Inflammatory macrophage (primary cell): ENCODE measurements at regions not wholly inside any gene's neighbourhood (a gene's known extent, or its start where the extent isn't known, plus 50 kb on each side); places are given as distances from the start of the nearest gene placed in this dataset.
"Not testable (repeated sequence)": the region's sequence is repeated elsewhere in the genome, so short reads cannot be mapped to it uniquely, and the experiment has no call there.

ENCODE experiments used
- DNase-seq, 2 donors: peaks; one replicate each; pipeline ENCODE4 v3.0.0-alpha.2; 2020 to 2022

DNA sequence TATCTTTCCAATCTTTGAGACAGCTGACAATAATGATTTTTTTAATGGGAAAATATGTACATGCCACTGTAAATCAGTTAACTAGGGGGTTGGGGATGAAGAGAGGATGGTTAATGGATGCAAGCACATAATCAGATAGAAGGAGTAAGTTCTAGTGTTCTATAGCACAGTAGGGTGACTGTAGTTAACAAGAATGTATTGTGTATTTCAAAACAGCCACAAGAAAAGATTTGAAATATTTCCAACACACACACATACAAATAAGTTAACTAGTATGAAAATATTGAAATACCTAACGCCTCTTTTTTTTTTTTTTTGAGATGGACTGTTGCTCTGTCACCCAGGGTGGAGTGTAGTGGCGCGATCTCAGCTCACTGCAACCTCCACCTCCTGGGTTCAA lies 153.4 kb upstream of the SALL4 start:
- no peak for DNase-seq

DNA sequence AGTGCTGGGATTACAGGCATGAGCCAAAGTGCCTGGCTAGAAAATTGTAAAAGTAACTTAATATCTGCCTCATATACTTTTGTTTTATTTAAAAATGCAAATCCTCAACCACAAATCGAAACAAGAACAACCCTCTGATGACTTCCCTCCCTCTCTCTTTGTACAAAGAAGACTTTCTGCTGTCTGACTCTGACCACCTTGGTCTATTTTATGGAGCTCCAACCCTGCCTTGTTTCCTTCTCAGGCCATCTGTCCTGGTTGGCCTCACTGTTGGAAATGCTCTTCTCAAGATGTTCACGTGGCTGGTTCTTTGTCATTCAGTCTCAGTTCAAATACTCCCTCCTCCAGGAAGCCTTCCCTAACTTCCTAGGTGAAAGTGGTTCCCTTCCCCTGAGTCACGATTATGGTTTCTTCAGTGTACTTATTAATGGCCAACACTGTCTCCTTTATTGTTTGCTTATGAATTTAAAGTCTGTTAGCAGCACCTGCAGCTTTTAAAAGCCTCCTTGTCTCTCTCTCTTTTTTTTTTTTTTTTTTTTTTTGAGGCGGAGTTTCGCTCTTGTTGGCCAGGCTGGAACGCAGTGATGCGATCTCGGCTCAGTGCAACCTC lies 151.5 kb upstream of the SALL4 start:
- DNase-seq, result no peak

DNA sequence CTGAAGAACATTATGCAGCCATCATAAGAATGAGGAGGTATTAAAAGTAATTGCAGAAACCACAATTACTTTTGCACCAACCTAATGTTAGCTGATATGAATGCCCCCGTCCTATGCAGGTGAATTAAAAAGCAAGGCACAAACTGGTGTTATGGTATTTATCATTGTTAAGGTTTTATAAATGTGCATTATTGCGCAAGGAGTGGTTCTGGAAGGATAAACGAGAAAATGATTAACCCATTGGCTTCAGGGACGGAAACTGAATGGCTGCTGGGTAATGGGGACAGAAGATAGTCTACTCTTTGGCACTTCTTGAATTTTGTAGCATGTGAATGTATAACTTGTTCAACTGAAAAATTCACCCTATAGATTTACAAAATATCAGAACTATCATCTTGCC lies 148.6 kb upstream of the SALL4 start:
- no peak for DNase-seq

DNA sequence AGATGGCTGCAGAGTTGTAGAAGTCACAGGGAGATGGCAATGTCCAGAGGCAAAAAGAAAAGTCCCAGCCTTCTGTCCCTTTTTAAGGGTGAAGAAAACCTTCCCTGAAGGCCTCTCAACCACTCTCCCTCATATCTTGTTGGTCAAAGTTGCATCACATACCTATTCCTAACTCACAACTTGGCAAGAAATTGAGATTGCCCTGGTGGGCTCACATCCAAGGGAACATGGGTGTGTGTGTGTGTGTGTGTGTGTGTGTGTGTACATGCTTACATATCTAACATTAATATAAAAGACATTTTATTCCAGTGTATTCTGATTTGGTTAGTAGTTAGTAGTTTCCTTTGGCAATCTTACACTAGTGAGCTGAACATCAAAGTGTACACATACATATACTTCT lies 144.3 kb upstream of the SALL4 start:
- DNase-seq, result no peak

DNA sequence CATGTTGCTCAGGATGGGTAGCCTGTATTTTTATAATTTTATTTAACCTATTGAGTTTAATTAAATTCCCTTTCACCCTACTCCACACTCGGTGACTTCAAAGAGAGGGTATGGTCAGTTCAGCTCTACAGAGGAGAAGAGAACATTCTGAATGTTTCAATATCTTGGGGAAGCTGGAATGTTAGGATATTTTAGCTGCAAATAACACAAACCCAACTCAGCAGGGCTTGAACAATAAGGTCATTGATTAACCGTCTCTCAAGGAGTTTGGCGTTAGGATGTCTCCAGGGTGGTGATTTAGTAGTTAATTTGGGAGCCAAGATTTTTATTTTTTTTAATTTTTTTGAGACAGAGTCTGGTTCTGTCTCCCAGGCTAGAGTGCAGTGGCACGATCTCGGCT lies 143.6 kb upstream of the SALL4 start:
- no peak for DNase-seq

DNA sequence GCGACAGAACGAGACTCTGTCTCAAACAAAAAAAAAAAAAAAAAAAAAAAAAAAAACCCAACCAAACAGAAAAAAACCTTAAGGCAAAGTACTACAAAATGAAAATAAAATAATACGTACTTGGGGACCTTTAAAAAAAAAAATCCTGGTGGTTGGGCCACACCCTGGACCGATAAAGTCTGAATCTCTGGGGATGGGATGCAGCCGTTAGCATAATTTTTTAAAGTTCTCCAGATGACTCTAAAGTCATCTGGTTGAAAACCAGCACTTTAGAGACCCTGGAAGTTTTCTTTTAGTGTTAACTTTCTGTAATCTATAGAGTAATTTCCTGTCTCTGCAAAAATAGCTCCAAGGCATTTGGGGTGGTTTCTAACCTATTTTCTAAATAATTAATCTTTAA lies 142.9 kb upstream of the SALL4 start:
- DNase-seq, result no peak

DNA sequence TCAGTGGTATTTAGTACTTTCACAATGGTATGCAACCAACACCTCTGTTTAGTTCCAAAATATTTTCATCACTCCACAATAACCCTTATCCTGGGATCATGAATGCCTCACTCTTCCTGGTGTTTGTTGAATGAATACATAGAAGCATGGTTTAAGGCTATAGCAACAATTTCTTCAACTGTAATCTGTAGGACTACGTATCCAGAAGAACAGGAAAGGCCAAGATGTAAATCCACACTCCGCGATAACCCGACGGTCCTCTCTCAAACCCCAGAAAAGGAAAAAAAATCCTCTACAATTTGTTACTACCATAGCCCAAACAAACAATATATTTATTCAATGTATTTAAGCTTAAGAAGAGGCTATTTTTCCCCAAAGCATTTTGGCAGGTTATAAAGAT lies 141.4 kb upstream of the SALL4 start:
- no peak for DNase-seq

DNA sequence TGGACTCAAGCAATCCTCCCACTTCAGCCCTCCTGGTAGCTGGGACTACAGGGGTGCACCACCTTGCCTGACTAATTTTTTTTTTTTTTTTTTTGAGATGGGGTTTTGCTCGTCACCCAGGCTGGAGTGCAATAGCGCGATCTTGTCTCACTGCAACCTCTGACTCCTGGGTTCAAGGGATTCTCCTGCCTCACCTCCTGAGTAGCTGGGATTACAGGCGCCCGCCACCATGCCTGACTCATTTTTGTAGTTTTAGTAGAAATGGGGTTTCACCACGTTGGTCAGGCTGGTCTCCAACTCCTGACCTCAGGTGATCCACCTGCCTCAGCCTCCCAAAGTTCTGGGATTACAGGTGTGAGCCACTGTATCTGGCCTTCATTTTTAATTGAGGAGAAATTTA lies 141.0 kb upstream of the SALL4 start:
- not testable (repeated sequence) for DNase-seq

DNA sequence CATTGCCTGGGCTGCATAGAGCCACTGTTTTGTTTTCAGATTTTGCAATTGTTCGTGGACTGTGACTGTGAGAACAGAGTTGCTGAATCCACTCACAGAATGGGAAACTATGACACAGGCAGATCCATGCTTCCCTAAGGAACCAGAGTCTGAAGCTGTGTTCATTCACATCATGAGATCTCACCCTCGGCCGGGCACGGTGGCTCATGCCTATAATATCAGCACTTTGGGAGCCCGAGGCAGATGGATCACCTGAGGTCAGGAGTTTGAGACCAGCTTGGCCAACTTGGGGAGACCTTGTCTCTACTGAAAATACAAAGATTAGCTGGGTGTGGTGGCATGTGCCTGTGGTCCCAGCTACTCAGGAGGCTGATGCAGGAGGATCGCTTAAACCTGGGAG lies 139.2 kb upstream of the SALL4 start:
- no peak for DNase-seq

DNA sequence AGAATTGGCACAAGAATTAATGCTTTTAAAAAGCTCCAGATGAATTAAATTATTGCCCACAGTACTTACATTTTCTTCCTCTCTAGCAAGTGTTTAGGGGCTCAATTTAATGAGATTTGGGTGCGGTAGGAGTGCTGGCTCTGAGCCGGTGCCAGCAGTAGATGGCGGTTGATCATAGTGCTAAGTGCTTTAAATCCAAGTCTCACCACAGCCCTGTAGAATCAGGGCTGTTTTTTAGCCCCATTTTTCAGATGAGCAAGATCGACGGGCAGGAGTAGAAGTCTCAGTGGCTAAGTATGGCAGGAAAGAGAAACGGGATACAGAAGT lies 136.9 kb upstream of the SALL4 start:
- DNase-seq, result no peak

DNA sequence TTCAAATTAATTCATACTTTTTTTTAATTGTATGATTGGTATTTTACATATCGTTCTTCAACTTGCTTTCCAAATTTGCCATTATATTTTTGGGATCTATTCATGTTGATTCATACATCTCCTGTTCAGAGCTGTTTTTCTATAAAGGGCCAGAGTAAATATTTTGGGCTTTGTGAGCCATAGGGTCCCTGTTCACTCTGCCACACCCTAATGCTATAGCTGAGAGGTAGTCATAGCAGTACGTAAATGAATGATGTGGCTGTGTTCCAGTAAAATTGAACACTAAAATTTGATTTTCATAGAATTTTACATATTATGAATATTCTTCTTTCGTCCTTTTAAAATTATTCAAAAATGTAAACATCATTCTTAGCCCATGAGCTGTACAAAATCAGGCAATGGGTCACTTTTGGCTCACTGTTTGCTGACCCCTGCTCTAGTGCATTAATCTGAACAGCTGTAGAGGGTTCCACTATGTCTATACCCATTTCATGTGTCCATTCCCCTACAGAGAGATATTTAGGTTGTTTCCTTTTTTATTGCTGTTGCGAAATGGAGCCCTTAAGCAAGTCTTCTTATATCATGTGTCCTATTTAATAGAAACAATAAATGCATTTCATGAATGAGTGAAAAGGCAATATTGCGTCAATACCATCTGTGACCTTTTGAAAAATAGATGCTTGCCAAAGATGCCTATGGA lies 136.4 kb upstream of the SALL4 start:
- DNase-seq, result peak; percentile 2 to 36

DNA sequence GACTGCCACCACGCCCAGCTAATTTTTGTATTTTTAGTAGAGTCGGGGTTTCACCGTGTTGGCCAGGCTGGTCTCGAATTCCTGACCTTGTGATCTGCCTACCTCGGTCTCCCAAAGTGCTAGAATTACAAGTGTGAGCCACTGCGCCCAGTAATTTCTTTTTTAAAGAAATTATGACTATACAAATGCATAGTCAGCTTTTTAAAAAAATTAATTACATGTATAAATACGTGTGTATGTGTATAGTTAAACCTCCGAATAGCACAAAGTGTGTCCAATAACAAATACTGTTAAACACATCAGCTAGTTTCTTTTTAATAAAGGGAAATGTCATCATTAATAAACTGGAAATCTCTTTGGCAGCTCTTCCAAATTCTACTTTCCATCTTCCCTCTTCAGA lies 135.5 kb upstream of the SALL4 start:
- DNase-seq, result no peak

DNA sequence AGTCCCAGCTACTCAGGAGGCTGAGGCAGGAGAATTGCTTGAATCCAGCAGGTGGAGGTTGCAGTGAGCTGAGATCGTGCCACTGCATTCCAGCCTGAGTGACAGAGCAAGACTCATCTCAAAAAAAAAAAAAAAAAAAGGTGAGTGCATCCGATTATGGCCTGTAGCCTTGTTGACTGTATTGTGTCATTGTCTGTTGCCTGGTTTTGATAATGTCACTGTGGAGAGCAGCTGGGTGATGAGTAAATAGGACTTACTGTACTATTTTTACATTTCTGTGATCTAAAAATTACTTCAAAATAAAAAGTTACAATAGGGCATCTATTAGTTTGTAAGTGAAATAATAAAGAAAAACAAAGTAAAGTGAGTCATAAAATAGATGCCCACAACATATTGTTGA lies 134.1 kb upstream of the SALL4 start:
- no peak for DNase-seq

DNA sequence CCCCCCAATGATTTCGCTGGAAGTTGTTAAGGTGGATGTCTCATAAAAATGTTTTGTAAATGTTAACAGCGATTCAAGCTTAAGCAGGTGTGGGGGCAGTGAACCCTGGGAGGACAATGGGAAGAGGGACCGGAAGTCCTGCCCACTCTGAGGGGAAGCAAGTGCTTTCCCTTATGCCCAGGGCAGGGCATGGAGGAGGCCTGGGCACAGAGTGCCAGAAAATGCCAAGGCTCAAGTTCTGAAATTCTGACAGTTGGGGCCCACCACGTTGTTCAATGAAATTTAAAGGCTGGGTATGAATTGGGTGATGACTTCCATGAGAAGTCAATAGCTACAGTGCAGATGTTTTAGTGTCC lies 132.7 kb upstream of the SALL4 start:
- DNase-seq, result no peak

DNA sequence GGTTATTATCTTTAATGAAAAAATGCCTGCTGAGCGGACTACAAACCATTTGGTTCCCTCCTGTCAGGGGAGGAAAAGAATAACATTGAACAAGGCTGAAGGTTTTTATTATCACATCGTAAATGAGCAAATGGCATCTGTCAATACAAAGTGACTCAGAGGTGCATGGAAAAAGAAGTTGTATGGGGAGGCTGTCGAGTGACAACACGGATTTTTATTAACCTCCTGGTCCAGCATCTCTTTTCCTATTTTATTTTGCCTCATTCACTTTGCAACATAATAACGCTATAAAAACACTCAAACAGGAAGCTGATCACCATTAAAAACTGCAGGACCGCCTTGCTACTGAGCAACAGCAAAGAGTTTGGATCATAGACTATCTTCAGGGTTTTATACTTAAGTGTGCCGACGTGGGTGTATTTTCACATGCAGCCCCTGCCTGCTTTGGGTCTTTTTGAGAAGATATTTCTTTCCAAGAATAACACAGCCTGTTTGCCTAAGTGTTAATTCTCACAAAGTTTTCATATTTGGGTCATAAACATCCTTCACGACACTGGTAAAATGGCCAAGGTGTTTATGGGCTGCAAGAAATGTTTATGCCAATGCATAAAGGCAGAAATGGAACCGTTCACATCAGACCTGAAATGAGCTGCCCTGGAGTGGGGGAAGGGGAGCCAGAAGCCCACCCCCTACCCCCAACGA lies 132.1 kb upstream of the SALL4 start:
- DNase-seq, result no peak

DNA sequence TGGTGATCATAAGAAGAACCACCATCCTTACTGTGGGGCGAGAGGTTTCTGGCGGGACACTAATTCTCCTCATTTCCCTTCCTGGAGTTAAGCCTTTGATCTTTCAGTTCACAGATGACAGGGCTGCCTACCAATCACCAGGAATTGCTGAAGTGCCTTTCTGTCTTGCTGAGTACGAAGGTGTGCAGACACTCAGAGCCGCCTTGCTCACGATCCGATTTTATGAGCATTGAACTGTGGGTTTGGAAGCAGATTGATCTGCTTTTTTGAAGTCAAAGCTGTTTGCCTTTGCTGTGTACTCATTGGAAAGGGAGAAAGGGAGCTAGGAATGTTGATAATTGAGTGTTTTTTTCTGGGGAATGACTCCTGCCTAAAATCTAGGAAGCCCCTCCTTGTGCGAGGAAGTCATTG lies 129.1 kb upstream of the SALL4 start:
- DNase-seq, result no peak

DNA sequence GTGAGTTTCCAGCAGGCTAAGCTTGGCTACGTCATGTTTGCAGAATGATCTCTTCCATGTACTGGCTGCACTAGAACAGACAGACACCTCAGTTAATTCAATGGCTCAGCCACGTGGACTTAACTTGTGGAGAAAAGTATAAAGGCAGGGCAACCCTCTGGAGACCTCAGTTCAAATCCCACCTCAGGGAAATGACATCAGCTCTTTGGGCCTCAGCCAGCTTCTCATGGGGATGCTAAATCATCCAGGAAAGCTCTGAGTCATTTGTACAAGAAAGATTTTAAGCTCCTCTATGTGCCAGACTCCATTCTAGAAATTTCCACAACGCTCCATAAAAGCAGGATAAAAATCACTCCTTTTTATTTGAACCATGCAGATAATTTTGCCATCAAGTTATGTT lies 128.5 kb upstream of the SALL4 start:
- DNase-seq, result no peak

DNA sequence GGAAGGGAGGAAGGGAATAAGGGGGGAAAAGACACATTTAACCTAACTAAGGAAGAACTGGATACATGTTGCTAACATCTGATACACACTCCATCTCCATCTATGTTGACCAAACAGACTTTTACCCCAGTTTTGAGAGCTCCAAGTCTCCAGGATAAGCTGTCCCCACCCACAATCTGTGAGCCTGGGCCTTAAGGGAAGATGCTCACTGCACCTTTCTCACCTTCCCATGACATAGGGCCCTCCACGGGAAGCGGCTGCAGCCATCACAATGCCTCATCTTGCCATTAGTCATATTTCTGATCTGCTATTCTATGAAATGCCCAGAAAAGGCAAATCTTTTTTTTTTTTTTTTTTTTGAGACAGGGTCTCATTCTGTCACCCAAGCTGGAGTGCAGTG lies 126.6 kb upstream of the SALL4 start:
- no peak for DNase-seq

DNA sequence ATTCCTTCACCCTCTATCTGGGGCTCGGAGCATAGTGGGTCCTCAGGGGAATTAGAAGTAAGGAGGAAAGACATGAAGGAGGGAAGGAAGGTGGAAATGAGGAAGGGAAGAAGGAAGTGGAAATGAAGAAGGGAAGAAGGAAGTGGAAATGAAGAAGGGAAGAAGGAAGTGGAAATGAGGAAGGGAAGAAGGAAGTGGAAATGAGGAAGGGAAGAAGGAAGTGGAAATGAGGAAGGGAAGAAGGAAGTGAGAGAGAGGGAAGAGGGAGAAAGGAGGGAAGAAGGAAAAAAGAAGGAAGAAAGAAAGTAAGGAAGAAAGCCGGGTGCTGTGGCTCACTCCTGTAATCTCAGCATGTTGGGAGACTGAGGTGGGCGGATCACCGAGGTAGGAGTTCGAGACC lies 125.6 kb upstream of the SALL4 start:
- DNase-seq, result not testable (repeated sequence)

DNA sequence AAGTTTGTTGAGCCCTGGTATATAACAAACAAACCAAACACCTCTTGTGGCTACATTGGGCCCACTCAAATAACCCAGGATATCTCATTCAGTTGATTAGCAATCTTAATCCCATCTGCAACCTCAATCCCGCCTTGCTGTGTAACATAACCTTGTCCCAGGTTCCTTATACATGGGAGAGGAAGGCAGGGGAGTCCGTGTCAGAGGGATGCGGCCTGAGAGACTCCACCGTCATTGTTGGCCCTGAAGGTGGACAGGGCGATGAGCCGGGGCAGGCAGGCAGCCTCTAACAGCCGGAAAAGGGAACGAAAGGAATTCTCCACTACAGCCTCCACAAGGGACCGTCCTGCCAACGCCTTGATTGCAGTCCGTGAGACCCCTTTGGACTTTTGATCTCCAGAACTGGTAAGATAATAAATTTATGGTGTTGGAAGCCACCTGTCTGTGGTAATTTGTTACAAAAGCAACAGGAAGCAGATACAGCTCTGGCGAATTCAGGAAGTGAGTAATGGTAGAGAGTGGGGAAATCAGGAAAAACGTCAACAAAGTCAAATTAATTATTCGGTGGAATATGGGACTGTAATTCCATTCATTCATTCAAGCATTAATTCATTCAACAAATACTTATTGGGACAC lies 124.5 kb upstream of the SALL4 start:
- DNase-seq, result peak in 1 of 2 donors; percentile 11

DNA sequence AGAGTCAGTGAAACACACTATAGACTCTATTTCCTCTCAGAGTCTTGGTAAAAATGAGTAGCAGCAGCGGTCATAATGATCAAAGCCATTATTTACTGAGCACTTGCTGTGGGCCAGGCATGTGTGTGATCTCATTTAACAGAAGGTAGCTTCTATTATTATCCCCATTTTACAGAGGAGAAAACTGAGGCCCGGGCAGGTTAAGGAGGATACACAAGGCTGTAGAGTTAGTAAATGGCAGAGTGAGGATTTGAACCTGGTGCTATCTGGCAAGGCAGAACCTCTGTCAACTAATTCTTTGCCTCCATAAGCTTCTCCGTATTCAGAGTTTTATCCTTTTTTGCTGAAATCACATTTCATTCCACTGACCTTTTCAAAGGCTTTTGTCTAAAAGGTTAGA lies 122.2 kb upstream of the SALL4 start:
- DNase-seq, result no peak

DNA sequence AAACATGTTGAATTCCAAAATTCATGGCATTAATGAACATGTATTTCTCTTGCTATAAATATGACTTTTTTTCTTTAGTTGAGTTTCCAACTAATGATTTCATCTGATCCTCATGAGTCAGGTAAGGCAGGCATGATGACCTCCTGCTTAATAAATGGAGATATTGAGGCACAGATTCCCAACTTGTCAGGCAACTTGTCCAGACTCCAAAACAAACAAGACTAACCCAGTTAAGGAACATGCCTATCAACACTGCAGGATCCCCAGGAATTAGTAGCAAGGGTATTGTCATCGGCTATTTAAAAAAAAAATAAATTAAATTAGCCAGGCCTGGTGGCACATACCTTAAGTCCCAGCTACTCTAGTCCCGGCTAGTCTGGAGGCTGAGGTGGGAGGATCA lies 121.3 kb upstream of the SALL4 start:
- DNase-seq, result no peak

DNA sequence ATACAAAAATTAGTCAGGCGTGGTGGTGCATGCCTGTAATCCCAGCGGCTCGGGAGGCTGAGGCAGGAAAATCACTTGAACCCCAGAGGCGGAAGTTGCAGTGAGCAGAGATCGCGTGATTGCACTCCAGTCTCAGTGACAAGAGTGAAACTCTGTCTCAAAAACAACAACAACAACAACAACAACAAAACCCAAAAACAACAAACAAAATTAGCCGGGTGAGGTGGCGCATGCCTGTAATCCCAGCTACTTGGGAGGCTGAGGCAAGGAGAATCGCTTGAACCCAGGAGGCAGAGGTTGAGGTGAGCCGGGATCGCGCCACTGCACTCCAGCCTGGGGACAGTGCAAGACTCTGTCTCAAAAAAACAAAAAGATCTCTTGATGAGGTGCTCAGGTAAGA lies 120.5 kb upstream of the SALL4 start:
- not testable (repeated sequence) for DNase-seq

DNA sequence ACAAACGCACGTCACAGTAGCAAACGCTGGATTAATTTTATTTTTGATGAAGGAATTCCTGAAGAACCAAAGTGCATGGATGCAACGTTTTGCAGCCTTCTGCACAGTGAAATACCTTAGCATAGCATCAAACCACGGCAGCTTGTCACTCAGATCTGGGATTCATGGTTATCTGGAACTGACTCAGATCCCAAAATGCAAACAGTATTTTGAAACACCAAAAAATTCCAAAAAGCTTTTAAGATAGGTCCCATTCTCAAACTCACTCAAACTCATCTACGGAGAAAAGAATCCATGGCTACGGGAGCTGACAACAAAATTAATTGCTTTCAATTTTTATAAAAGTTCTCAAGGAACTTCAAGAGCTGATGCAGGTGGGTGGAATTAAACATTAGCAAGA lies 116.2 kb upstream of the SALL4 start:
- no peak for DNase-seq
